Natural killer cell treated with Interleukin-12 subunit alpha and Interleukin-12 subunit beta and Interleukin-15 and Interleukin-18, amount 100 ng/mL, for 72 hours (primary cell): ENCODE measurements at regions not wholly inside any gene's neighbourhood (a gene's known extent, or its start where the extent isn't known, plus 50 kb on each side); places are given as distances from the start of the nearest gene placed in this dataset.

Experiments
- ATAC-seq, 2 donors: fragments of 150-1000 bp; cut with Tn5 transposase in 1 of 2; sonication (Bioruptor Pico), chemical (Tn5 transposase) in 1 of 2; 2 replicates each; pipeline ENCODE4 v1.10.0; 2021
- DNase-seq: peaks from one replicate; pipeline ENCODE4 v3.0.0; 2022; ENCODE audit warnings: low spot score
- H3K27ac Mint-ChIP-seq, 2 donors: 1 replicate in 1 of 2; 2 replicates in 1 of 2; pipeline ENCODE4 v1.8.0; 2022; ENCODE audit warnings: mixed read lengths in 2 of 2, mild to moderate bottlenecking in 1 of 2, moderate library complexity in 1 of 2
- H3K27me3 Mint-ChIP-seq, 2 donors: 1 replicate in 1 of 2; 2 replicates in 1 of 2; pipeline ENCODE4 v1.8.0; 2022; ENCODE audit warnings: mixed read lengths in 2 of 2
- H3K36me3 Mint-ChIP-seq: one replicate; pipeline ENCODE4 v1.8.0; 2022; ENCODE audit warnings: mixed read lengths
- H3K4me1 Mint-ChIP-seq, 2 donors: 1 replicate in 1 of 2; 2 replicates in 1 of 2; pipeline ENCODE4 v1.8.0; 2022; ENCODE audit warnings: low read depth in 2 of 2, mixed read lengths in 2 of 2, mild to moderate bottlenecking in 1 of 2
- H3K4me3 Mint-ChIP-seq: one replicate; pipeline ENCODE4 v1.8.0; 2022; ENCODE audit warnings: mixed read lengths
- H3K9me3 Mint-ChIP-seq: 2 replicates; pipeline ENCODE4 v1.8.0; 2022; ENCODE audit warnings: mixed read lengths

GRCh38 chr1:239550178-239550577 is 163.8 kb downstream of the CHRM3 start:
- ATAC-seq (no peak), DNase-seq (no peak)
- Mint-ChIP-seq H3K36me3 (peaks cover 4% of the 10 kb centered on the region), H3K27me3 (no peaks in the 10 kb centered on the region), H3K4me3 (no peak overlapping the region), H3K9me3 (no peaks in the 10 kb centered on the region), H3K27ac (no peak overlapping the region), H3K4me1 (peaks cover 16 to 19% of the 10 kb centered on the region in 2 donors)

DNA sequence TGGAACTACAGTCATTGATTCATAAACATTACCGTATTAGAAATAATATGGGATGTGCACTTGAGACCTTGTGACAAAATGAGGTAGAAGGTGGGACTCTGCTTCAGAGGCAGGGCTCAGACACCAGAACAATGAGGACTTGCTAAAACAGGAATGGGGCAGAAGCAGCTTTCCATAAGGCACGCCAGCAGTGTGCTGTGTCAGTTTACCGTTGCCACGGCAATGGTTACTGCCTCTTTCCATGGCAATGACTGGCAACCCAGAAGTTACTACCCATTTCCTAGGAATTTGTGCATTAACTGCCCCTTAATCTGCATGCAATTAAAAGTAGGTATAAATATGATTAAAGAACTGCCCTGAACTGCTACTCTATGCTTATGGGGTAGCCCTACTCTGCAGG is 169.0 kb downstream of the CHRM3 start:
- Mint-ChIP-seq H3K4me3 (no peak overlapping the region), H3K4me1 (peaks cover 7 to 8% of the 10 kb centered on the region in 2 donors), H3K9me3 (peaks cover 3% of the 10 kb centered on the region), H3K27me3 (peaks cover 0 to 4% of the 10 kb centered on the region in 2 donors), H3K36me3 (no peaks in the 10 kb centered on the region), H3K27ac (no peak overlapping the region)
- ATAC-seq (no peak), DNase-seq (no peak)

DNA sequence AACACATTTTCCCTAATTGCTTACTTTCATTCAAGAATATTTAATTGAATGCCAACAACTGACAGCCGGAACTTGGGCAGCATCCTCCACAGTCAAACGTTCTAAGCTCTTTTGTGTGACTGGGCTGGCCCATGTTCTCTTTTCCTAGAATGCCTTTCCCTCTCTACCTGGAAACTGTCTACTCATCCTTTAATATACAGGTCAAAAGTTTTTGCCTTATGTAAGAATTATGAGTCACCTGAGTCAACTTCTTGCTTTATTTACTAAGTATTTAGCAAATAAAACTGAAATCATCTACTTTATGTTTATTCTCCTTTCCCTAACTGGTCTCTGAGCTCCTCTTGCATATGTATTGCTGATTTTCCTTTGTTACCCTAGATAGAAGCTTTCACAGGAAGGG is 172.2 kb downstream of the CHRM3 start:
- Mint-ChIP-seq H3K9me3 (peaks cover 3% of the 10 kb centered on the region), H3K27me3 (peaks cover 0 to 9% of the 10 kb centered on the region in 2 donors), H3K4me3 (no peak overlapping the region), H3K4me1 (peaks cover 7 to 8% of the 10 kb centered on the region in 2 donors), H3K27ac (no peak overlapping the region), H3K36me3 (no peaks in the 10 kb centered on the region)
- ATAC-seq, result no peak
- DNase-seq, result no peak

GRCh38 chr1:239558991-239559390 is 172.6 kb downstream of the CHRM3 start:
- no peaks in the 10 kb centered on the region for H3K36me3 Mint-ChIP-seq
- peaks cover 3% of the 10 kb centered on the region for H3K9me3 Mint-ChIP-seq
- ATAC-seq, result peak; percentile 63 to 72
- H3K4me1 Mint-ChIP-seq, result peaks cover 7 to 8% of the 10 kb centered on the region in 2 donors
- no peak for DNase-seq
- no peak overlapping the region for H3K4me3 Mint-ChIP-seq
- no peak overlapping the region for H3K27ac Mint-ChIP-seq
- H3K27me3 Mint-ChIP-seq, result peaks cover 0 to 9% of the 10 kb centered on the region in 2 donors

GRCh38 chr1:239560921-239561320 is 174.6 kb downstream of the CHRM3 start:
- ATAC-seq (no peak), DNase-seq (no peak)
- Mint-ChIP-seq H3K27ac (no peak overlapping the region), H3K4me1 (peaks cover 7 to 8% of the 10 kb centered on the region in 2 donors), H3K9me3 (peaks cover 3% of the 10 kb centered on the region), H3K36me3 (no peaks in the 10 kb centered on the region), H3K4me3 (no peak overlapping the region), H3K27me3 (peaks cover 0 to 11% of the 10 kb centered on the region in 2 donors)

GRCh38 chr1:239562095-239562494 is 175.7 kb downstream of the CHRM3 start:
- DNase-seq, result no peak
- peaks cover 7 to 8% of the 10 kb centered on the region in 2 donors for H3K4me1 Mint-ChIP-seq
- peaks cover 0 to 11% of the 10 kb centered on the region in 2 donors for H3K27me3 Mint-ChIP-seq
- ATAC-seq, result no peak
- no peak overlapping the region for H3K27ac Mint-ChIP-seq
- H3K9me3 Mint-ChIP-seq, result peaks cover 3% of the 10 kb centered on the region
- no peak overlapping the region for H3K4me3 Mint-ChIP-seq
- no peaks in the 10 kb centered on the region for H3K36me3 Mint-ChIP-seq

- Mint-ChIP-seq H3K9me3 (peaks cover 3% of the 10 kb centered on the region), H3K4me3 (no peak overlapping the region), H3K36me3 (no peaks in the 10 kb centered on the region), H3K27ac (no peak overlapping the region), H3K4me1 (peaks cover 4 to 5% of the 10 kb centered on the region in 2 donors), H3K27me3 (peaks cover 0 to 9% of the 10 kb centered on the region in 2 donors)
- DNase-seq (no peak), ATAC-seq (no peak)
These were observed 177.3 kb downstream of the CHRM3 start for GRCh38 chr1:239563681-239564080.

DNA sequence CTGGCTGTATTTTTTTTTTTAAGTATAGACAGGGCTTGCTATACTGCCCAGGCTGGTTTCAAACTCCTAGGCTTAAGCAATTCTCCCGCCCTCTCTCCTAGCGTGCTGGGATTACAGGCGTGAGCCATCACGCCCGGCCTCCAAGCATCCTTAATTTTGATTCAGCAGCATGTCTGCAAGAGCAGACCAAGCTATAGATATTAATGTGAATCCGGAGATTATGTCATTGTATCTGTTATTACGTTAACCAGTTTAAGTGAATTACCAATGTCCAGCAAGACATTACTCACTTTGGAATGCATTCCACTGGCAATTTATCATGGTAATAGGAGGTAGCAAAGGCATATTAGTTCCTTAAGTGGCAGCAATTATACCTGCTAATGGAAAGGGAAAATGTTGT is 179.7 kb downstream of the CHRM3 start:
- ATAC-seq, result no peak
- H3K27ac Mint-ChIP-seq, result no peak overlapping the region
- DNase-seq, result no peak
- no peak overlapping the region for H3K4me3 Mint-ChIP-seq
- no peaks in the 10 kb centered on the region for H3K36me3 Mint-ChIP-seq
- no peaks in the 10 kb centered on the region for H3K9me3 Mint-ChIP-seq
- H3K4me1 Mint-ChIP-seq, result no peaks in the 10 kb centered on the region
- H3K27me3 Mint-ChIP-seq, result peaks cover 0 to 2% of the 10 kb centered on the region in 2 donors

GRCh38 chr1:239570878-239571277 is 184.5 kb downstream of the CHRM3 start:
- H3K27me3 Mint-ChIP-seq, result no peaks in the 10 kb centered on the region
- no peak overlapping the region for H3K27ac Mint-ChIP-seq
- peaks cover 0 to 5% of the 10 kb centered on the region in 2 donors for H3K4me1 Mint-ChIP-seq
- no peak for ATAC-seq
- DNase-seq, result no peak
- H3K4me3 Mint-ChIP-seq, result no peak overlapping the region
- H3K36me3 Mint-ChIP-seq, result no peaks in the 10 kb centered on the region
- H3K9me3 Mint-ChIP-seq, result no peaks in the 10 kb centered on the region

DNA sequence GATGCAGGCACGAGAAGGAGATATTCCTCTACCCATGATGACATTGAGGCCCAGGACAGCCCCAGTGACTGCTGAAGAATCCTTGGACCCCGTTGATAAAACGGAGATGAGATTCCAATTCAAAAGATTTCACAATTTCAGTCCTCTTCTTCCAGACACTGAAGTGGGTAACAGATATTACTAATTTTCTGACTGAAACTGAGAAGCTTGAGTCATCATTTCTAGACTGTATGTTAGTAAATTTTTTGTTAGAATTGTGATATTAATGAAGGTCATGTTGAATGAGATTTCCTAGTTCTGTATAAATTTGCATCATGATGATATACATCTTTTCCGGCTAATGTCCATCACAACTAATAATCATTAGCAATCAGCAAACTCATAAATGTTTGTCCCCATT is 185.8 kb downstream of the CHRM3 start:
- Mint-ChIP-seq H3K27ac (no peak overlapping the region), H3K4me1 (peaks cover 0 to 6% of the 10 kb centered on the region in 2 donors), H3K36me3 (no peaks in the 10 kb centered on the region), H3K9me3 (no peaks in the 10 kb centered on the region), H3K4me3 (no peak overlapping the region), H3K27me3 (no peaks in the 10 kb centered on the region)
- DNase-seq (no peak), ATAC-seq (no peak)

- no peaks in the 10 kb centered on the region for H3K36me3 Mint-ChIP-seq
- ATAC-seq, result no peak
These were observed 187.7 kb downstream of the CHRM3 start for GRCh38 chr1:239574112-239574511.

DNA sequence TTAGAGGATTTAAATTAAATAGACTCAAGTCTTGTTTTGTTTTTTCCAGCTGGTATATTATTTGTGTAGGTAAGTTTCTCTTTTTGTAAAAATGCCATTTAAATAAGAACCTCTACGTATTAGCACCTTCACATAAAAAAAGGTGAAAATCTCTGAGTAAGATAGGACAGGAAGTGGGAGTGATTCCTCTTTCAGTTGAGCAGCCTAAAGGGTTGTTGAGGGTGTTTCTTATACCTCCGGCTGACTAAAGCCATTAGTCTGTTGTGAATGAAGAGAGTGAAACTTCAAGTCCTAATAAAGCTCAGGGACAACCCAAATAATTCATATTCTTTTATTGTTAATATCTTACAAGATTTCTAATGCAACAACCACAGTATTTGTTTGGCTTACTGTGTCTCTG is 188.7 kb downstream of the CHRM3 start:
- Mint-ChIP-seq H3K27ac (no peak overlapping the region), H3K4me1 (peaks cover 0 to 6% of the 10 kb centered on the region in 2 donors), H3K4me3 (no peak overlapping the region), H3K27me3 (peaks cover 0 to 3% of the 10 kb centered on the region in 2 donors), H3K36me3 (no peaks in the 10 kb centered on the region), H3K9me3 (no peaks in the 10 kb centered on the region)
- ATAC-seq (peak; percentile 57 to 59), DNase-seq (no peak)

More at GRCh38 chr1:239574112-239574511, 187.7 kb downstream of the CHRM3 start:
- no peak for DNase-seq
- Mint-ChIP-seq H3K9me3 (no peaks in the 10 kb centered on the region), H3K4me3 (no peak overlapping the region), H3K27me3 (peaks cover 0 to 3% of the 10 kb centered on the region in 2 donors), H3K4me1 (peaks cover 0 to 6% of the 10 kb centered on the region in 2 donors), H3K27ac (peak overlapping the region in 1 of 2 donors; percentile 9)

DNA sequence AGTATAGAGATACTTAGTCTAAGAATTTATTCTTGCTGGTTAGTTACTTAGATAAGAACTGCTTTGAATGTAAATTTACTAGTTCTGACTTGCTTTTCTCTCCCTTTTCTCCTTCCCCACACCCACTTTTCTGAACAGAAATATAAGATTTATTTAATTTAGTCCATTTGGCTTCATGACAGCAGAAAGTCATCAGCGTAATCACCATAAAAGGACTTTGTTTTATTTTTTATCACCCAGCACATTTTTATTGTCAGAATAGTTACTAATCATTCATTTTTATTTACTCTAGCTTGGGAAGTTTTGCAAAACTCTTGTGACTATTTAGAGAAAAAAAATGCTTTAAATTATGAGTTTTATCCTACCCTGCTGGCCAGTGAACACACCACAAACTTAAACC is 197.2 kb downstream of the CHRM3 start:
- peaks cover 5 to 8% of the 10 kb centered on the region in 2 donors for H3K4me1 Mint-ChIP-seq
- no peak overlapping the region for H3K4me3 Mint-ChIP-seq
- H3K9me3 Mint-ChIP-seq, result no peaks in the 10 kb centered on the region
- DNase-seq (no peak), ATAC-seq (no peak)
- H3K36me3 Mint-ChIP-seq, result no peaks in the 10 kb centered on the region
- no peak overlapping the region for H3K27ac Mint-ChIP-seq
- peaks cover 9 to 11% of the 10 kb centered on the region in 2 donors for H3K27me3 Mint-ChIP-seq

DNA sequence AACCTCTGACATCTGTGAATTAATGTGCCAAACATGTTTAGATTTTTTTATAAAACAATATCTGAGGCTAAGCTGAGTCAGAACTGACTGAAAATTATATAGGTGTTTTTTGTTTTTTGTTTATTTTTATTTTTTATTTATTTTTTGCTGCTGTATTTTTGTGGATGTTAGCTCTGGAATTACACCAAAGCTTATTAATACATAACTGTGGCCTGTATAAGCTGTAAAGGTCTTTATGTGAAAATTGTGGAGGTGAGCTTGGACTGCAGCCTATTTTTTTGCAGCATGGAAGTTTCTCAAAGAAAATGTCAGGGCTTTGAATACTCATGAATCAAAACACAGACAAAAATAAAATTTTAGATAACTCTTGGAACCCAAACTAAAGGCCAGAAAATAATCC is 199.8 kb downstream of the CHRM3 start:
- Mint-ChIP-seq H3K36me3 (no peaks in the 10 kb centered on the region), H3K27ac (no peak overlapping the region)
- no peak for ATAC-seq

DNA sequence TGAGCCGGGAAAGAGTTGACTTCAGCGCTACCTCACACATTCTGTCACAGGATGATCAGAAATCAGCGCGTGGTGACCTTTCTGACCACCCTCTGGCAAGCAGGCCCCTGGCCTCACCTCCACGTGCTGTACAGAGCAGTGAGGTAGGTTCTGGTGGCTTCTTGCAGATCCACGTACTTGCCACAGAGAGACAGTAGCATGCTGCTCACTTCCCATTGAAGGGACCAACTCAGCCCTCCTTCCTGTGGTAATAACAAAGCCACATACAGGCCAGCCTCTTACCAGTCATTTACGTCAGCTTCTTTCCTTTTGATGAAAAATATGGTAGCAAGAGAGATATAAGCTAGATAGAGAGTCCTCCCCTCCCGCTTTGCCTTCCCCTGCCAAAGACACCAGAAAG is 200.7 kb downstream of the CHRM3 start:
- peaks cover 8 to 11% of the 10 kb centered on the region in 2 donors for H3K27me3 Mint-ChIP-seq
- H3K4me3 Mint-ChIP-seq, result no peak overlapping the region
- H3K4me1 Mint-ChIP-seq, result peaks cover 5 to 10% of the 10 kb centered on the region in 2 donors
- H3K36me3 Mint-ChIP-seq, result no peaks in the 10 kb centered on the region
- peak overlapping the region in 1 of 2 donors; percentile 48 for H3K27ac Mint-ChIP-seq
- ATAC-seq, result peak; percentile 89 to 91
- H3K9me3 Mint-ChIP-seq, result no peaks in the 10 kb centered on the region
- no peak for DNase-seq

More for the DNA sequence above, 199.8 kb downstream of the CHRM3 start:
- Mint-ChIP-seq H3K27me3 (peaks cover 8 to 11% of the 10 kb centered on the region in 2 donors), H3K4me1 (peaks cover 5 to 8% of the 10 kb centered on the region in 2 donors), H3K4me3 (no peak overlapping the region), H3K9me3 (no peaks in the 10 kb centered on the region)
- no peak for DNase-seq
